A549 (cell line): ENCODE measurements at regions not wholly inside any gene's neighbourhood (a gene's known extent, or its start where the extent isn't known, plus 50 kb on each side); places are given as distances from the start of the nearest gene placed in this dataset.

Source experiments
- ATAC-seq, 2 experiments: fragments of 200-7000 bp in 1 of 2; fragments of >200 bp in 1 of 2; cut with Nextera tagmentation in 1 of 2; cut with Tn5 transposase in 1 of 2; 3 replicates each; pipeline versions ENCODE4 v1.8.0 to v1.9.1; 2018 to 2020; ENCODE audit warnings: mild to moderate bottlenecking in 1 of 2, moderate library complexity in 1 of 2
- CTCF ChIA-PET: fragments of 300-600 bp; sonication (Branson Sonifier 250); formaldehyde crosslinking; extraction: SDS; loops from one replicate; lab custom pipeline; 2021; ENCODE audit warnings: antibody characterized with exemption, inconsistent platforms; lab: Yijun Ruan, JAX
- POLR2A ChIA-PET: fragments of 350-600 bp; formaldehyde crosslinking; extraction: SDS; loops from one replicate; lab custom pipeline; 2021; ENCODE audit warnings: antibody characterized with exemption, inconsistent platforms; lab: Yijun Ruan, JAX
- DNase-seq, 2 experiments: peaks; one replicate each; pipeline versions ENCODE4 v3.0.0 to v3.0.0-alpha.2; 2011 to 2016; ENCODE audit warnings: low read depth in 1 of 2, low spot score in 1 of 2
- FAIRE-seq: peaks from 2 replicates; lab custom pipeline; 2011; peaks lifted over from hg19 to GRCh38; lab: Jason Lieb, UNC
- H3K27ac ChIP-seq, 2 experiments: fragments of >200 bp; sonication (Bioruptor Twin); formaldehyde crosslinking; 3 replicates each; pipeline ENCODE4 v1.5.1; 2016 to 2017
- H3K4me1 ChIP-seq: fragments of >200 bp; sonication (Bioruptor Twin); formaldehyde crosslinking; 3 replicates; pipeline ENCODE4 v1.6.1; 2016
- H3K4me2 ChIP-seq: fragments of >200 bp; sonication (Bioruptor Twin); formaldehyde crosslinking; 3 replicates; pipeline ENCODE4 v1.6.1; 2016
- H3K4me3 ChIP-seq: fragments of >200 bp; sonication (Bioruptor Twin); formaldehyde crosslinking; 3 replicates; pipeline ENCODE4 v1.5.1; 2016
- H3K9me3 ChIP-seq: fragments of >200 bp; sonication (Bioruptor Twin); formaldehyde crosslinking; 3 replicates; pipeline ENCODE4 v1.6.1; 2016
- BHLHE40 ChIP-seq: IDR thresholded peaks from 2 replicates; pipeline ENCODE4 v1.6.1; 2012; ENCODE audit warnings: low read depth, low read length, inconsistent platforms
- CTCF ChIP-seq: fragments of >200 bp; sonication (Bioruptor Twin); formaldehyde crosslinking; IDR thresholded peaks from 3 replicates; pipeline ENCODE4 v1.5.1; 2016
- EHF ChIP-seq: fragments of 250-450 bp; sonication (Bioruptor Pico); IDR thresholded peaks from 2 replicates; pipeline ENCODE4 v1.5.0; 2020; ENCODE audit warnings: mild to moderate bottlenecking
- HDAC2 ChIP-seq: fragments of 200-600 bp; sonication (generic); IDR thresholded peaks from 2 replicates; pipeline ENCODE4 v1.6.1; 2016
- HOXB13 ChIP-seq: fragments of 250-450 bp; sonication (Bioruptor Pico); IDR thresholded peaks from 2 replicates; pipeline ENCODE4 v1.5.0; 2020; ENCODE audit warnings: low read depth, mild to moderate bottlenecking, moderate library complexity
- HOXB5 ChIP-seq: fragments of 250-450 bp; sonication (Bioruptor Pico); IDR thresholded peaks from 2 replicates; pipeline ENCODE4 v1.5.0; 2020; ENCODE audit warnings: mild to moderate bottlenecking, moderate library complexity
- JUN ChIP-seq, 2 experiments: fragments of >200 bp; sonication (Bioruptor Twin); formaldehyde crosslinking; IDR thresholded peaks; 2 replicates in 1 of 2; 3 replicates in 1 of 2; pipeline ENCODE4 v1.6.1; 2016 to 2017
- KDM5A ChIP-seq: fragments of 200-600 bp; sonication (generic); IDR thresholded peaks from 2 replicates; pipeline ENCODE4 v1.6.1; 2016; ENCODE audit warnings: antibody characterized with exemption, mild to moderate bottlenecking
- MYC ChIP-seq: IDR thresholded peaks from 2 replicates; pipeline ENCODE4 v1.6.1; 2012; ENCODE audit warnings: mild to moderate bottlenecking, inconsistent platforms, low read length, improper control_type of control experiment, borderline replicate concordance
- NR3C1 ChIP-seq: fragments of >200 bp; sonication (Bioruptor Twin); formaldehyde crosslinking; IDR thresholded peaks from 3 replicates; pipeline ENCODE4 v1.6.1; 2017
- POLR2A ChIP-seq: IDR thresholded peaks from 2 replicates; pipeline ENCODE4 v1.6.1; 2012; ENCODE audit warnings: mild to moderate bottlenecking, low read length
- RAD21 ChIP-seq, 2 experiments: fragments of >200 bp in 1 of 2; sonication (Bioruptor Twin) in 1 of 2; formaldehyde crosslinking in 1 of 2; IDR thresholded peaks in 1 of 2; conservative IDR thresholded peaks in 1 of 2; 2 replicates in 1 of 2; 3 replicates in 1 of 2; pipeline ENCODE4 v1.6.1; 2012 to 2018; ENCODE audit warnings: inconsistent platforms in 1 of 2
- REST ChIP-seq: fragments of 200-600 bp; sonication (generic); IDR thresholded peaks from 2 replicates; pipeline ENCODE4 v1.6.1; 2016; ENCODE audit warnings: antibody characterized with exemption, mild to moderate bottlenecking, moderate library complexity
- RFX5 ChIP-seq: fragments of 450-650 bp; IDR thresholded peaks from 2 replicates; pipeline ENCODE4 v1.7.1; 2014; ENCODE audit warnings: antibody characterized with exemption, mild to moderate bottlenecking, moderate library complexity
- SMC3 ChIP-seq: fragments of >200 bp; sonication (Bioruptor Twin); formaldehyde crosslinking; IDR thresholded peaks from 3 replicates; pipeline ENCODE4 v1.6.1; 2018; ENCODE audit warnings: inconsistent platforms
- TFCP2L1 ChIP-seq: fragments of 250-450 bp; sonication (Bioruptor Pico); IDR thresholded peaks from 2 replicates; pipeline ENCODE4 v1.5.0; 2021; ENCODE audit warnings: mild to moderate bottlenecking
- TP53 ChIP-seq: fragments of 250-450 bp; sonication (Bioruptor Pico); IDR thresholded peaks from 2 replicates; pipeline ENCODE4 v1.5.0; 2021; ENCODE audit warnings: mild to moderate bottlenecking, moderate library complexity
- WGBS: methylation state at CpG from one replicate; pipeline ENCODE4 v1.1.6; 2017; ENCODE audit errors: missing lambda C conversion rate; 5-methylcytosine and 5-hydroxymethylcytosine counted together

- Histone ChIP-seq H3K4me2 (no peak overlapping the region), H3K9me3 (no peaks in the 10 kb centered on the region), H3K4me3 (no peak overlapping the region)
- CTCF ChIA-PET = interaction anchor here (1.0 kb wide), 1 partner anchor 9 kb away, joined by 5 read pairs; no protein-coding TSS in a partner anchor
- TF ChIP-seq EHF (no peak), REST (no peak), TFCP2L1 (CRISPR knock-in tag) (no peak), HOXB5 (CRISPR knock-in tag) (no peak), HOXB13 (CRISPR knock-in tag) (no peak), RFX5 (no peak), HDAC2 (no peak), SMC3 (no peak), BHLHE40 (no peak), POLR2A (no peak)
- TF ChIP-seq, all 56 proteins: peak for 0
- DNase-seq (no peak), FAIRE-seq (no peak), ATAC-seq (no peak)
- POLR2A ChIA-PET = no interaction called here
- Histone ChIP-seq H3K27ac (peak overlapping the region in 1 of 2 experiments; percentile 37; a peak in 1 of 6 replicates), H3K4me1 (peaks cover 18% of the 10 kb centered on the region; the same call in 2 of the 3 replicates)
- 96% methylated on average over 5 of the region's 5 CpGs for WGBS
These were observed 139.7 kb upstream of the TBL1XR1 start for GRCh38 chr3:177336873-177337450.

- peak overlapping the region; percentile 15; the same call in 2 of the 3 replicates for H3K4me2 ChIP-seq
- ATAC-seq (no peak), DNase-seq (no peak), FAIRE-seq (no peak)
- H3K4me3 ChIP-seq = no peak overlapping the region
- H3K9me3 ChIP-seq = no peaks in the 10 kb centered on the region
- CTCF ChIA-PET = interaction anchor here (1.0 kb wide), 1 partner anchor 8 kb away, joined by 5 read pairs; no protein-coding TSS in a partner anchor
- H3K27ac ChIP-seq = peak overlapping the region in 1 of 2 experiments; percentile 37; a peak in 3 of 6 replicates
- POLR2A ChIA-PET = no interaction called here
- no peak for TF ChIP-seq CTCF
- TF ChIP-seq SMC3 = no peak
- no peak for TF ChIP-seq KDM5A
- TF ChIP-seq RAD21 (conservative IDR thresholded peaks at IDR 0.05 in 1 of 2, IDR thresholded peaks at IDR 0.05 in 1 of 2) = no peak
- TF ChIP-seq NR3C1 = no peak
- no peak for TF ChIP-seq TP53 (CRISPR knock-in tag)
- no peak for TF ChIP-seq MYC
- no peak for TF ChIP-seq JUN (IDR thresholded peaks at IDR 0.05)
- 89% methylated on average over 9 of the region's 9 CpGs for WGBS
- H3K4me1 ChIP-seq = peaks cover 18% of the 10 kb centered on the region; the same call in 2 of the 3 replicates
These were observed 140.5 kb upstream of the TBL1XR1 start for GRCh38 chr3:177337541-177338331.
